Stimulated activated CD4-positive, alpha-beta T cell treated with anti-CD3 and anti-CD28 coated beads, TNF-alpha, amount 100 ng/mL, for 1 hour (primary cell): ENCODE measurements at regions not wholly inside any gene's neighbourhood (a gene's known extent, or its start where the extent isn't known, plus 50 kb on each side); places are given as distances from the start of the nearest gene placed in this dataset.
"Not testable (repeated sequence)": the region's sequence is repeated elsewhere in the genome, so short reads cannot be mapped to it uniquely, and the experiment has no call there.

Source experiments
- DNase-seq, 3 donors: peaks; one replicate each; pipeline ENCODE4 v3.0.0-alpha.2; 2020; ENCODE audit warnings: low read depth in 3 of 3, low spot score in 1 of 3

GRCh38 chr16:85273293-85273692 is 161.0 kb upstream of the CIBAR2 start:
- no peak for DNase-seq

- no peak for DNase-seq
Observed at GRCh38 chr16:85274501-85274900, 162.2 kb upstream of the CIBAR2 start.

GRCh38 chr16:85274924-85275323 is 162.7 kb upstream of the CIBAR2 start:
- no peak for DNase-seq

- peak; percentile 10 to 59 (median 26) for DNase-seq
Observed at GRCh38 chr16:85275533-85276249, 163.4 kb upstream of the CIBAR2 start.

GRCh38 chr16:85276258-85276657 is 164.0 kb upstream of the CIBAR2 start:
- no peak for DNase-seq

- DNase-seq, result no peak
Observed at GRCh38 chr16:85276721-85277120, 164.4 kb upstream of the CIBAR2 start.

- DNase-seq, result no peak
Observed at GRCh38 chr16:85278839-85279238, 166.6 kb upstream of the CIBAR2 start.

- no peak for DNase-seq
Observed at GRCh38 chr16:85279402-85279801, 167.1 kb upstream of the CIBAR2 start.

- no peak for DNase-seq
Observed at GRCh38 chr16:85279825-85280545, 167.7 kb upstream of the CIBAR2 start.

GRCh38 chr16:85281181-85281580 is 168.9 kb upstream of the CIBAR2 start:
- no peak for DNase-seq

- DNase-seq, result no peak
Observed at GRCh38 chr16:85282842-85283241, 170.6 kb upstream of the CIBAR2 start.

- no peak for DNase-seq
Observed at GRCh38 chr16:85283305-85284050, 171.2 kb upstream of the CIBAR2 start.

- no peak for DNase-seq
Observed at GRCh38 chr16:85284141-85284817, 172.0 kb upstream of the CIBAR2 start.

- no peak for DNase-seq
Observed at GRCh38 chr16:85285681-85286065, 173.4 kb upstream of the CIBAR2 start.

GRCh38 chr16:85286066-85286831 is 174.0 kb upstream of the CIBAR2 start:
- no peak for DNase-seq

- DNase-seq, result no peak
Observed at GRCh38 chr16:85286951-85287814, 174.9 kb upstream of the CIBAR2 start.

- not testable (repeated sequence) for DNase-seq
Observed at GRCh38 chr16:85287815-85288109, 175.5 kb upstream of the CIBAR2 start.

- no peak for DNase-seq
Observed at GRCh38 chr16:85288341-85288868, 176.1 kb upstream of the CIBAR2 start.

GRCh38 chr16:85288869-85289660 is 176.8 kb upstream of the CIBAR2 start:
- no peak for DNase-seq
